BLaER1 treated with 17β-estradiol and CSF1 and Interleukin-3, amounts not matched to agents 10 nM and 100 nM (cell line): ENCODE measurements at regions not wholly inside any gene's neighbourhood (a gene's known extent, or its start where the extent isn't known, plus 50 kb on each side); places are given as distances from the start of the nearest gene placed in this dataset.
A peak's percentile ranks its signal among the peaks of the same experiment; 100 is the strongest.

ENCODE experiments used
- H3K27ac ChIP-seq, 11 experiments: shearing (Covaris generic); formaldehyde crosslinking; 2 replicates each; pipeline ENCODE4 v1.8.1; 2022
- H3K27me3 ChIP-seq, 11 experiments: shearing (Covaris generic); formaldehyde crosslinking; 2 replicates each; pipeline ENCODE4 v1.8.1; 2022
- H3K36me3 ChIP-seq, 11 experiments: shearing (Covaris generic); formaldehyde crosslinking; 2 replicates each; pipeline ENCODE4 v1.8.1; 2022
- H3K4me1 ChIP-seq, 10 experiments: shearing (Covaris generic); formaldehyde crosslinking; 2 replicates each; pipeline ENCODE4 v1.8.1; 2022
- H3K4me2 ChIP-seq, 11 experiments: shearing (Covaris generic); formaldehyde crosslinking; 2 replicates each; pipeline ENCODE4 v1.8.1; 2022
- H3K4me3 ChIP-seq, 10 experiments: shearing (Covaris generic); formaldehyde crosslinking; 2 replicates each; pipeline ENCODE4 v1.8.1; 2022
- H3K9ac ChIP-seq, 11 experiments: shearing (Covaris generic); formaldehyde crosslinking; 2 replicates each; pipeline ENCODE4 v1.8.1; 2022
- H3K9me3 ChIP-seq, 11 experiments: shearing (Covaris generic); formaldehyde crosslinking; replicated peaks in 1 of 11; 2 replicates each; pipeline ENCODE4 v1.8.1; 2022
- H4K20me1 ChIP-seq, 11 experiments: shearing (Covaris generic); formaldehyde crosslinking; 2 replicates each; pipeline ENCODE4 v1.8.1; 2022
- Cebpa-rat ChIP-seq, 11 experiments: shearing (Covaris generic); IDR thresholded peaks; 2 replicates each; pipeline ENCODE4 v1.8.1; 2022

DNA sequence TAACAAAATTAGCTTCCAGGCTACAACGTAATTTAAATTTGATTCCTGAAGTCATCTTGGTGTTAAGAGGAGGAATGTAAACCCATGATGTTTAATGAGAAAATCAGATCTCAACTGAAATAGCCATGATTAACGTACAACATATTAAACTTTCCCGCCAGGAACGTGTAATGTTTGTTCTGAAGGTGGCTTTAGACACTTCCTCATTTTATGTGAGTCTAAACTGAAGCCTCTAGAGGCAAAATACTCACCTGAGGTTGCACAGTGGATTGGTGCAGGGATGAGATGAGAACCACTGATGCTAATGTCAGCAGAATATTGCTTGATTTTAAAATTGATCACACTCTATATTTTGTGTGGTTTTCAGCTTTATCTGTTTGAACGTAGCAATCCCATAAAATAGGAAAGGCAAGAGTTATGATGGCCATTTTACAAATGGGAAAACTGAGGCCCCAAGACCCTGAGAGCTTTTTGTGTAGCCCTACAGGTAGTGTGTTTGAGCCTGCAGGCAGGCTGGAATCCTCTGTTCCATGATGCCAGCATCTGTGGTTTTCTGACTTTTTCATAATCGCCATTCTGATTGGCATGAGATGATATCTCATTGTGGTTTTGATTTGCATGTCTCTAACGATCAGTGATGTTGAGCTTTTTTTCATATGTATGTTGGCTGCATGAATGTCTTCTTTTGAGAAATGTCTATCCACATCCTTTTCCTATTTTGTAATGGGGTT lies 243.7 kb upstream of the BMPER start:
- Histone ChIP-seq H3K36me3 (no peaks in the 10 kb centered on the region), H4K20me1 (no peaks in the 10 kb centered on the region), H3K9ac (no peak overlapping the region), H3K27me3 (no peaks in the 10 kb centered on the region), H3K4me3 (no peak overlapping the region), H3K4me1 (peaks cover 0 to 13% (median 8%) of the 10 kb centered on the region in 10 experiments; a peak in 8 of 20 replicates), H3K9me3 (no peaks in the 10 kb centered on the region; a peak in 2 of 22 replicates), H3K27ac (no peak overlapping the region), H3K4me2 (peak overlapping the region in 6 of 11 experiments; percentile 0 to 28 (median 14); a peak in 8 of 22 replicates)
- TF ChIP-seq Cebpa-rat (IDR thresholded peaks at IDR 0.05) = no peak

DNA sequence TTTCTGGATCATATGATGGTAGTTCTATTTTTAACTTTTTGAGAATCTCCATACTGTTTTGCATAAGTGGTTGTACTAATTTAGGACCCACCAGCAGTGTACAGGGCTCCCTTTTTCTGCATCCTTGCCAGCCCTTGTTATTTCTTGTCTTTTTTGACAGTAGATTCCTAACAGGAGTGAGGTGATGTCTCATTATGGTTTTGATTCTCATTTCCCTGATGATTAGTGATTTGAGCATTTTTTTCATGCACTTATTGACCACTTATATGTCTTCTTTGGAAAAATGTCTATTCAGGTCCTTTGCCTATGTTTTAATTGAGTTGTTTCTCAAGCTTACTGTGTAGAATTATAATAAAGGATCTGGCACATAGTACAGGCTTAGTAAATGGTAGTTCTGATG lies 238.8 kb upstream of the BMPER start:
- Histone ChIP-seq H3K27me3 (no peaks in the 10 kb centered on the region), H3K4me2 (no peak overlapping the region), H3K4me3 (no peak overlapping the region), H3K27ac (no peak overlapping the region), H4K20me1 (no peaks in the 10 kb centered on the region), H3K9me3 (no peaks in the 10 kb centered on the region; a peak in 2 of 22 replicates), H3K9ac (no peak overlapping the region), H3K36me3 (no peaks in the 10 kb centered on the region), H3K4me1 (peaks cover 5 to 21% (median 16%) of the 10 kb centered on the region in 10 experiments)
- TF ChIP-seq Cebpa-rat (IDR thresholded peaks at IDR 0.05) = no peak

DNA sequence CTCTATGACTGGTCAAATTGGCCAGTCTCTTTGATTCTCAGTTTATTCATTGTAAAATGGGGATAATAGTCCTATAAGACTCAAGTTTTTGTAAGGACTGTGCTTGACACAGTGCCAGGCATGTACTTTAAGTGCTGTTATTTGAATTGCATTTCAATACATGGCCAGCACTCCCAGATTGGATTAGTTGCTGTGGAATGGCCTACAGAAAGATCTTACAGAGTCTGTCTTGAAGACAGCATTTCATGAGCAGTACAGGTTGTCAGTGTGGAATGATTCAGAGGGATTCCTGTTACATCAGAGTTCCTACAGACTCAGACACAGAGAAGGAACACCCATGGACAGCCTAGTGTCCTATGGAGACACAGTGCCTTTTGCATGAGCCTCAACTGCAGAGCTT lies 238.1 kb upstream of the BMPER start:
- Histone ChIP-seq H3K4me2 (no peak overlapping the region), H3K36me3 (no peaks in the 10 kb centered on the region), H3K9ac (no peak overlapping the region), H3K9me3 (no peaks in the 10 kb centered on the region; a peak in 2 of 22 replicates), H3K27ac (no peak overlapping the region), H3K4me1 (peaks cover 10 to 20% (median 16%) of the 10 kb centered on the region in 10 experiments), H3K4me3 (no peak overlapping the region), H4K20me1 (no peaks in the 10 kb centered on the region), H3K27me3 (no peaks in the 10 kb centered on the region)
- no peak for TF ChIP-seq Cebpa-rat (IDR thresholded peaks at IDR 0.05)

DNA sequence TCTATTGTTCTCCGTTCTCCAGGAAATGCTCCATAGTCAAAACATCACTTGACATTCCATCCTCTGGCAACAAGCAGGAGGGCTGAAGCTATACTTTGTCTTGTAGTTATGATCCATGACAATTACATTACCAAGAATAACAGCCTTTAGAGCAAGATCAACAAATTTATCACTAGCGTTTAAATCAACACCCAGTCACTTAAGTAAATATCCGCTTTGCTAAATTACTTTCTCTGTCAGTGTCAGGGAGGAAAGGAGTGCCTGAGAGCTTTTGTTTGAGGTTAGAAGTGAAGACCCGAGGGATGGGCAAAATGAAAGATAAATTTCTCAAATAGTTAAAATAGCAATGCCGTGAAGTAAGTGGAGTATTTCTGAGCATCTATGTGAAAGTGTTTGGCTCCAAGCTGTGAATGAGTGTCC lies 236.1 kb upstream of the BMPER start:
- Histone ChIP-seq H3K9ac (no peak overlapping the region), H3K4me1 (peaks cover 20 to 33% (median 24%) of the 10 kb centered on the region in 10 experiments), H4K20me1 (no peaks in the 10 kb centered on the region), H3K4me3 (no peak overlapping the region), H3K9me3 (no peaks in the 10 kb centered on the region; a peak in 2 of 22 replicates), H3K27me3 (no peaks in the 10 kb centered on the region), H3K27ac (no peak overlapping the region), H3K36me3 (no peaks in the 10 kb centered on the region), H3K4me2 (no peak overlapping the region)
- no peak for TF ChIP-seq Cebpa-rat (IDR thresholded peaks at IDR 0.05)

DNA sequence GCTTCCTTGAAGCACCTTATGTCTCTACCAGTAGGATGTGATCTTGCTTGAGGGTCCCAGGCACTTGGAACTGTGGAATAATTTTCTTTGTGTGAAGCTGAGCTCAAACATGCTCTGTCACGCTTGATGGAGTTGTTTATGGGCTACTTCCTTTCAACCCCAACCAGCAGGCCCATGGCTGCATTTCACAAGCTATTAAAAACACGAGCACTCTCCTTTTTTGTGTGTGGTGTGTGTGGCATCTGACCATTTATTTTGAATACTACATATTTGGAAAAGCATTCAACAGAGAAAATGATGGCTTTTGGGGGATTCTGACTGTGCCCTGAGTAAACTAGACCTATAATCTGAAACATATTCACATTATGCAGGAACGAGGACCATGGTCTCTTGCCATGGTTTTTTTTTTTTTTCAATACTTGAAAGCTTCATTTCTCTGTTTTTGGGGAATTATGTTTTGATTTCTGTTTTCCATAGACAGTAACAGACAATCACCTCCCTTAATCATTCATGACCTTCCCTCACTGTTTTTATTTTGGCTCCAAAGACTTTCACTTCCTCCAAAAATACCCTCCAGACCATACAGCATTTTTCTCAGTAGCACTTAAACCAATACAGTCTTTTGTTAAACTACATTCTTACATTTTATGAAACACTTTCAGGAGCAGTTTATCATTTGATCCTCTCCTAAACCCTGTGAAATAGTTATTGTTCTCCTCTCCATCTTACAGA lies 233.6 kb upstream of the BMPER start:
- Histone ChIP-seq H3K27ac (peak overlapping the region in 9 of 11 experiments; percentile 22 to 78 (median 66); a peak in 17 of 22 replicates), H3K9me3 (no peaks in the 10 kb centered on the region), H3K9ac (peak overlapping the region in 7 of 11 experiments; percentile 9 to 59 (median 31); a peak in 9 of 22 replicates), H3K4me1 (peaks cover 20 to 33% (median 24%) of the 10 kb centered on the region in 10 experiments), H3K27me3 (no peaks in the 10 kb centered on the region), H3K36me3 (no peaks in the 10 kb centered on the region), H3K4me2 (peak overlapping the region; percentile 52 to 79 (median 70)), H3K4me3 (no peak overlapping the region; a peak in 1 of 20 replicates), H4K20me1 (no peaks in the 10 kb centered on the region)
- no peak for TF ChIP-seq Cebpa-rat (IDR thresholded peaks at IDR 0.05)

DNA sequence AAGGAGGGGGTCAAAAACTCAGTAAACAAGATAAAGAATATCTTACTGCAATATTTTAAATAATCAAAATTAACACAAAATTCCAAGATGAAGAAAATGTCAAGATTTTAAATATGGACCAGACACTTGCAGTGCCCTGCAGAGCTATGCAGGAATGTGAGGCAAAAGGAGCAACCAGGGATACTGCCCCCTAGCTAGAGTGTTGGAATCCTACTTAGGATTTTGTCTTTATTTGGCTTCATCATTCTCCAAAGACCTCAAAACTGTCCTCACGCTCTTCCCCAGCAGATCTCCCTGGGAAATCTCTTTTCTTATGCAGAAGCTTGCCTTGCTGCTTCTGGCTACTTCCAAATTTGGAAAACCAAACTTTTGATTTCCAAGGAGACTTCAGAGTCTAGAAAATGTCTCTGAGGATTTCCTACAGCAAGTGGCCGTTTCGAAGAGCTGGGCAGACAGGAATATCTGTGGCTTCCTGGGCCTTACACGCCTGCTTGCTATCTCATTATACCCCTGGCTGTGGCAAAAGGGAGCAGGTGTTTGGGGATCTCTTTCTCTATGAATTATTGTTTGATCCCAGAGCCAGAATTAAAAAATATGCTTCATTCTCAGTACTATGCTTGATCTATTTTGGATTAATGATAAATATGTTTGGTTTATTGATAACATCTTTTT lies 232.2 kb upstream of the BMPER start:
- no peak for TF ChIP-seq Cebpa-rat (IDR thresholded peaks at IDR 0.05)
- Histone ChIP-seq H3K27me3 (no peaks in the 10 kb centered on the region), H3K4me2 (peak overlapping the region; percentile 26 to 69 (median 58); a peak in 16 of 22 replicates), H3K4me1 (peaks cover 22 to 33% (median 26%) of the 10 kb centered on the region in 10 experiments), H4K20me1 (no peaks in the 10 kb centered on the region), H3K9ac (no peak overlapping the region), H3K4me3 (no peak overlapping the region), H3K36me3 (no peaks in the 10 kb centered on the region), H3K27ac (peak overlapping the region in 1 of 11 experiments; percentile 26; a peak in 1 of 22 replicates), H3K9me3 (no peaks in the 10 kb centered on the region)

DNA sequence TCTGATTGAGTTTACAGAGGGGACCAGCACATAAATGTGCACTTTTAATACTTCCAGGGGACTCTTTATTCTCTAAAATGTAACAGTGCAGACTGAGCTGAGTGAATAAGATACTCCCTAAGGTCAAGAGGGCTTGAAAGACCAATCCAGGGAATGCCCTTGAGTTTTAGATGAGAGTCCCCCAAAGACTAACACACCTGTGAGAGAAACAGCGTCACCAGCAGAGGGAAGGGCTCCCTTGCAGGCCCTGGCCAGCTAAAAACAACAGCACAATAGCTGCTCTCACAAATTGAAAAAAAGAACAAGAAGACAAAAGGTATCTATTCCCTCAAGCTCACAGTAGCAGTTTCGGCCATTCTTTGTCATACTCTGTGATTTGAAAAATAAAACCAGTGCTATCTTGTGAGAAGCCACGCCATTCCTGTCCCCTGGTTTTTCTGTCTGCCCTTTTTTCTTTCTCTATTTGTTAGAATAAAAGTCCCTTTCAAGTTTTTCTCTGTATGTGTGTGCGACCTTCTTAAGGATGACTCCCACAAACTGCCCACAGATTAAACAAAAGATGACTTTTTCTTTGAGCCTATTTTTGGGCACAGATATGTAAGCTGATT lies 230.4 kb upstream of the BMPER start:
- peaks cover 22 to 30% (median 26%) of the 10 kb centered on the region in 10 experiments for H3K4me1 ChIP-seq
- H3K27ac ChIP-seq = no peak overlapping the region
- H3K4me2 ChIP-seq = no peak overlapping the region
- no peaks in the 10 kb centered on the region for H3K36me3 ChIP-seq
- H3K9ac ChIP-seq = no peak overlapping the region
- H3K27me3 ChIP-seq = no peaks in the 10 kb centered on the region
- peaks cover 0 to 8% (median 0%) of the 10 kb centered on the region in 11 experiments; a peak in 4 of 22 replicates for H3K9me3 ChIP-seq
- no peaks in the 10 kb centered on the region for H4K20me1 ChIP-seq
- H3K4me3 ChIP-seq = no peak overlapping the region
- no peak for TF ChIP-seq Cebpa-rat (IDR thresholded peaks at IDR 0.05)

DNA sequence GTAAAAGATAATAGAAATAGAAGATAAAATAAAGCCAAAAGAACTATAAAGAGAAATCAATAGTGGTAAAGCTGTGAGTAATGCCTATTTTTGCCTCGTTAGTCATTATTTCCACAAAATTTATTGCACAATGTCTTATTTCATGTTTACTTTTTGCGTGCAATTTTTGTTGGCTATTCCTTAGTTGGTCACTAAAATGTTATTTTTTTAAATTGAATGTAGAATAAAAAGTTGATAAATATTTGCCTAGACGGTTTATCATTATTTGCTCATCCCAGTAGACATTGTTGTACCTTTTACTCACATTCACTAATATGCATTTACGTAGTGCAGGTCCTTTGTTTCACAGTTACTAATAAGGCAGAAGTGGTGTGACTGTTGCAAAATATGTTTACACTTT lies 227.8 kb upstream of the BMPER start:
- TF ChIP-seq Cebpa-rat (IDR thresholded peaks at IDR 0.05) = no peak
- no peaks in the 10 kb centered on the region for H4K20me1 ChIP-seq

More for the DNA sequence above, 227.8 kb upstream of the BMPER start:
- Histone ChIP-seq H3K27me3 (no peaks in the 10 kb centered on the region), H3K9me3 (peaks cover 0 to 13% (median 0%) of the 10 kb centered on the region in 11 experiments; a peak in 4 of 22 replicates), H3K36me3 (no peaks in the 10 kb centered on the region), H3K4me1 (peaks cover 8 to 14% (median 10%) of the 10 kb centered on the region in 10 experiments), H3K27ac (no peak overlapping the region), H3K4me2 (peak overlapping the region in 1 of 11 experiments; percentile 28; a peak in 2 of 22 replicates), H3K4me3 (no peak overlapping the region), H3K9ac (no peak overlapping the region)
